OCI-LY3 (cell line): ENCODE measurements at regions not wholly inside any gene's neighbourhood (a gene's known extent, or its start where the extent isn't known, plus 50 kb on each side); places are given as distances from the start of the nearest gene placed in this dataset.
A peak's percentile ranks its signal among the peaks of the same experiment; 100 is the strongest.
"Not testable (repeated sequence)": the region's sequence is repeated elsewhere in the genome, so short reads cannot be mapped to it uniquely, and the experiment has no call there.

Experiments used
- H2AFZ ChIP-seq: fragments of 200-600, 300-600 bp; shearing (Covaris generic); 2 replicates; pipeline ENCODE4 v1.6.0; 2014; ENCODE audit warnings: antibody characterized with exemption, low read depth, low read length
- H3K27ac ChIP-seq: fragments of 200-600, 300-600 bp; sonication (generic); 2 replicates; pipeline ENCODE4 v1.5.1; 2014; ENCODE audit warnings: mild to moderate bottlenecking, low read length, moderate library complexity, mixed read lengths
- H3K27me3 ChIP-seq: fragments of 200-600, 300-600 bp; sonication (generic); 2 replicates; pipeline ENCODE4 v1.6.1; 2014; ENCODE audit warnings: low read depth, low read length, mixed read lengths
- H3K36me3 ChIP-seq: fragments of 200-600, 300-600 bp; sonication (generic); replicated peaks from 2 replicates; pipeline ENCODE3; 2014; ENCODE audit warnings: low read depth, low read length, mixed read lengths
- H3K4me1 ChIP-seq: fragments of 300-600, 200-600 bp; sonication (generic); 2 replicates; pipeline ENCODE4 v1.6.1; 2014; ENCODE audit warnings: low read length, mixed read lengths
- H3K4me2 ChIP-seq: fragments of 200-600, 300-600 bp; sonication (generic); 2 replicates; pipeline ENCODE4 v1.6.1; 2014; ENCODE audit warnings: low read length, mixed read lengths
- H3K4me3 ChIP-seq: fragments of 300-600, 200-600 bp; sonication (generic); 2 replicates; pipeline ENCODE4 v1.5.1; 2014; ENCODE audit warnings: antibody characterized with exemption, mild to moderate bottlenecking, low read length, moderate library complexity
- H3K79me2 ChIP-seq: fragments of 300-600, 200-600 bp; shearing (Covaris generic); 2 replicates; pipeline ENCODE4 v1.6.1; 2014; ENCODE audit warnings: mild to moderate bottlenecking, low read length, mixed read lengths
- H3K9ac ChIP-seq: fragments of 300-600, 200-600 bp; shearing (Covaris generic); 2 replicates; pipeline ENCODE4 v1.6.0; 2014; ENCODE audit warnings: mild to moderate bottlenecking, low read length, moderate library complexity
- H3K9me3 ChIP-seq: fragments of 200-600, 300-600 bp; shearing (Covaris generic); 2 replicates; pipeline ENCODE4 v1.6.1; 2014; ENCODE audit warnings: low read length, mixed read lengths; ENCODE audit not compliant: insufficient read depth
- H4K20me1 ChIP-seq: fragments of 200-600, 300-600 bp; sonication (generic); 2 replicates; pipeline ENCODE4 v1.6.1; 2016; ENCODE audit warnings: low read length, mixed read lengths; ENCODE audit not compliant: insufficient read depth

DNA sequence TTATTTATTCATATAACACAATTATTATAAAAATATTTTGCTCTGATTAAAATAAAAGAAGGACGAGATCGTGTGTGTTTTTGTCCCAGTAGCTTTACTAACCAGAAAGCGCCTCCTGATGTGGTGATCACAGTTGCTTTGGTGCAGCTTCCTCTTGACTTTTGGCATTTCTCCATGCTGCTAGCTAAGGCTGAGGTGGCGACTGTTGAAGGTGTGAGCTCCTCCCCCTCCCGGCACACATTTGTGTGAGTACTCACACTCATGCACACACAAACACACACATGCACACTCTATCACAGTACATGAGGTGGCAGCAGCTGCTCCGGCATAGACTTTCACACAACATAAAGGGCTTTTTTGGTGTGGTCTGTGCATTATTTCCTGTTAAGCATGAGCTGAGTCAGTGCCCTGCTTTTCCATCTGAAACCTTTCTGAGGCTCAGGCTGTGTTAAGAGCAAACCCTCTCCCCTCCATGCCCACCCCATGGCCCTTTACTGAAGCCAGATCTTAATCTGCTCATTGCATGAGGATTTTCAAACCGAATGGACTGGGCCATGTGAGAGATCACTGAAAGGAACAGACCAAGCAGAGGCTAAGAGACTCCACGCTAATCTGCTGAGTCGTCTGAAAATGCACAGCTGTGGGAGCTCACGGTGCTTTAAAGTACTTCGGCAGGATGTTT lies 53.3 kb downstream of the FOXD4L1 start:
- not testable (repeated sequence) for H3K4me1 ChIP-seq, H3K9ac ChIP-seq, H3K9me3 ChIP-seq, H3K27ac ChIP-seq, H4K20me1 ChIP-seq, H3K27me3 ChIP-seq, H3K79me2 ChIP-seq, H3K36me3 ChIP-seq, H2AFZ ChIP-seq
- Histone ChIP-seq H3K4me3 (peak overlapping the region; percentile 37; the same call in 1 of the 2 replicates), H3K4me2 (peak overlapping the region; percentile 17; the same call in 1 of the 2 replicates)

DNA sequence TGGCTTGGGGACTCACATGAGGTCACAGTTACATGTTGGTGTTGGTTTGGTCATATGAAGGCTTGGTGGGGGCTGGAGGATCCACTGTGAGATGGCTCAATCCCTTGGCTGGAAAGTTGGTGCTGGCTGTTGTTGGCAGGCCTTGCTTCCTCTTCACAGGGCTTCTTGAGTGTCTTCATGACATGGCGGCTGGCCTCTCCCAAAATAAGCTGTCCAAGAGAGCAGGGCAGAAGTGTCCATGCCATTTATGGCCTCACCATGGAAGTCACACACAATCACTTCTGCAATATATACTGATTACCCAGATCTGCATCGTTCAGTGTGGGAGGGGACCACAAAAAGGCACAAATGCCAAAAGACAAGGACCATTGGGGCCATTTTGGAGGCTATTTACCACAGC lies 61.4 kb downstream of the FOXD4L1 start:
- H3K36me3 ChIP-seq, H2AFZ ChIP-seq, H3K27me3 ChIP-seq, H3K9ac ChIP-seq, H4K20me1 ChIP-seq, H3K4me2 ChIP-seq, H3K4me1 ChIP-seq, H3K27ac ChIP-seq, H3K4me3 ChIP-seq, H3K79me2 ChIP-seq, H3K9me3 ChIP-seq: not testable (repeated sequence)

DNA sequence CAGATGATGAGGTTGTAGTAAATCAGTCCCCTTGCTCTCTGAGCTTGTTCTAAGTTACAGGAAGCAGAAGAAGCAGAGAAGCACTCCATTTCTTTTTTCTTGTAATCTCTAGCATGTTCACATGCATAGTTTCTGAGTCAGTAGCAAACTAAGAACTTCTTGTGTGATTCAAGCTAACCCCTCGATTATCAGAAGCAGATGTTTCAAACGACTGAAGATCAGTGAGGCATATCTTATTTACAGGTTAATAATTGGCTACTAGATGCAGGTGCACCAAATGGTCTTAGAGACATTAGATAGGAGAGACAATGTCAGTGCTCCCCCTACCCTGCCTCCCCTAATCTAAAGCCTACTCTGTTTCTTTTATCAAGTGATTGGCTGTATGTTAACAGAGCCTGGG lies 64.2 kb downstream of the FOXD4L1 start:
- not testable (repeated sequence) for H4K20me1 ChIP-seq, H3K4me2 ChIP-seq, H3K79me2 ChIP-seq, H3K27me3 ChIP-seq, H3K4me1 ChIP-seq, H2AFZ ChIP-seq, H3K27ac ChIP-seq, H3K9ac ChIP-seq, H3K4me3 ChIP-seq, H3K36me3 ChIP-seq, H3K9me3 ChIP-seq

DNA sequence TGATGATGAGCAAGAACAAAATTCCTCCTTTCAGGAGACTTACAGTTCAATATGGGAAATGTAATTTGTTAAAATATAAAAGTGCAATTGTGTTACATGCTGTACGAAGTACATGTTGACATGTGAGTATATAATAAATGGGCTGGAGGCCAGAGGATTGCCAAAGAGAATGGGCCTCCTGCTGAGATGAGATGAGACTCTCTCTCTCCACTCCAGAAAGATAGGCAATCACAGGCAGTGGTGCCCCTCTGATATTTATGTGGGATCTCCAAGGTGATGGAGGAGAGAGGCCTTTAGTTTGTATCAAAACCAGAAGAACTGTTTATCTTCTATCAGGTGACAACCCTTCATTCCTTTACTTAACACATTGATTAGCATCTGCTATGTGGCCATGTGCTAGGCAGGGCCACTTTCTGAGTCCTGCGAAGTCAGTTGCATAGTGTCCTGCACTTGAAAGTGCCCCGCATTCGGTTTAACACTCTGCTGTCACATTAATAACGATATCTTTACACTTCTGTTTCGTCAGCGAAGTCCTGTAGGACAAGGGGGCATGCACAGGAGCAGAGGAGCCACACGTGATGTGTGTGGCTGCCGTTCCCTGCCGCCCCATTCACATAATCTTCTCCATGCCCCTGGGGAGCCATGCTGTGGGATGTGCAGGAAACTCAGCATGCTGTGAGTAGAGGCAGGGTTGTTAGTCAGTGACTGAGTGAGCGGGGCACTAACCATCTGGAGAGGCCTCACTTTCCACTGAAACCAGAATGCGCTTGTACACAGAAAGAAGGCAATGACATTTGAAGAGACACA lies 60.2 kb upstream of the RABL2A start:
- H3K4me1 ChIP-seq, H4K20me1 ChIP-seq: not testable (repeated sequence)

DNA sequence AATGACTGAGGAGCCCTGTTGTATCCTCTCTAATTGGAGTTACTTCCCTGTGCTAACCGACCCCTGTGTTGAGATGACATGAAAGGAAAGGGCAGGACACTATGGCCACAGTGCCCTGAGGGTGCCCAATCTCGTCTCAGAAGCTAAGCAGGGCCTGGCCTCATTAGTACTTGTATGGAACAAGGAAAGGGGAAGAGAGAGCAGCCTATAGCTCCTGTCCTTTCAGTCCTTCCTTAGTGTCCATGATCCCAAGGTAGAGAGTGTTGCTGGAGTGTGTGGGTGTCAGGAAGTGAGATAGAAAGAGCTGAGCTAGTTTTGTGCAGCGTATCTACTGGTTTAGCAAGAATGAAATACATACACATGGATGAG lies 59.6 kb upstream of the RABL2A start:
- H3K36me3 ChIP-seq, H3K9me3 ChIP-seq, H3K4me2 ChIP-seq: not testable (repeated sequence)

More for the DNA sequence above, 60.2 kb upstream of the RABL2A start:
- H3K79me2 ChIP-seq, H3K9me3 ChIP-seq, H3K4me3 ChIP-seq, H3K27ac ChIP-seq, H3K27me3 ChIP-seq, H2AFZ ChIP-seq, H3K9ac ChIP-seq, H3K4me2 ChIP-seq, H3K36me3 ChIP-seq: not testable (repeated sequence)

DNA sequence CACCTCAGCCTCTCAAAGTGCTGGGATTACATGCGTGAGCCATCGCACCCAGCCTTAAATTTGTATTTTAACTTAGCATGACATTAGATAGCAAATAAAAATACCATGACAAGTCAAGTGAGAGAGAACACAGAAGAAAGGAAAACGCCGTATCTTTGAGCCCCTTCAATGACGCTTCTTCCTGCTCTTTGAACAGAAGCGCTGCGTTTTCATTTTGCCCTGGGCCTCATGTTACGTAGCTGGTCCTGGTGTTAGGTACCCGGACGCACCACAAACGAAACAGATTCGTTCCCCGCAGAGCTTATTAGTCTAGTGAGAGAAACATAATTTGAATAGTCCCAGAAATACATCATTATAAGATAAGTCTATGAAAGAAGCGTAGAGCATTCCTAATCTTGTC lies 58.8 kb upstream of the RABL2A start:
- H3K79me2 ChIP-seq, H3K9ac ChIP-seq, H3K27me3 ChIP-seq, H3K4me3 ChIP-seq, H3K4me1 ChIP-seq, H3K36me3 ChIP-seq, H2AFZ ChIP-seq, H3K27ac ChIP-seq, H3K4me2 ChIP-seq, H4K20me1 ChIP-seq, H3K9me3 ChIP-seq: not testable (repeated sequence)

More for the DNA sequence above, 59.6 kb upstream of the RABL2A start:
- H3K4me3 ChIP-seq, H4K20me1 ChIP-seq, H2AFZ ChIP-seq, H3K4me1 ChIP-seq, H3K79me2 ChIP-seq, H3K27me3 ChIP-seq, H3K27ac ChIP-seq, H3K9ac ChIP-seq: not testable (repeated sequence)

DNA sequence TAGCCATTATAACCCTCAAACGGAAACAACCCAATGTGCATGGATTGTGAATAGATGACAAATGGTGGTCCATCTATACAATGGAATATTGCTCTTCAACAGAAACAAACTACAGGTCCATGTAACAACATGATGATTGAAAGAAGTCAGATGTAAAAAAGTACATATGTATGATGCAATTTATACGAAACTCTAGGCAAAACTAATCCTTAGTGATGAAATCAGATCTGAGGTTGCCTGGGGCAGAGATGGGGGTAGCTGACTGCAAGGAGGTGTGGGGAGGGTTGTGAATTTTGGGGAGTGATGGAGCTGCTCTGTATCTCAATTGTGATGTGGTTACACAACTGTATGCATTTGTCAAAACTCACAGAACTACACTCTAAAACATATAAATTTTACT lies 57.0 kb upstream of the RABL2A start:
- not testable (repeated sequence) for H3K27me3 ChIP-seq, H3K36me3 ChIP-seq, H2AFZ ChIP-seq, H4K20me1 ChIP-seq, H3K9ac ChIP-seq, H3K27ac ChIP-seq, H3K4me2 ChIP-seq, H3K4me1 ChIP-seq, H3K4me3 ChIP-seq, H3K79me2 ChIP-seq, H3K9me3 ChIP-seq

DNA sequence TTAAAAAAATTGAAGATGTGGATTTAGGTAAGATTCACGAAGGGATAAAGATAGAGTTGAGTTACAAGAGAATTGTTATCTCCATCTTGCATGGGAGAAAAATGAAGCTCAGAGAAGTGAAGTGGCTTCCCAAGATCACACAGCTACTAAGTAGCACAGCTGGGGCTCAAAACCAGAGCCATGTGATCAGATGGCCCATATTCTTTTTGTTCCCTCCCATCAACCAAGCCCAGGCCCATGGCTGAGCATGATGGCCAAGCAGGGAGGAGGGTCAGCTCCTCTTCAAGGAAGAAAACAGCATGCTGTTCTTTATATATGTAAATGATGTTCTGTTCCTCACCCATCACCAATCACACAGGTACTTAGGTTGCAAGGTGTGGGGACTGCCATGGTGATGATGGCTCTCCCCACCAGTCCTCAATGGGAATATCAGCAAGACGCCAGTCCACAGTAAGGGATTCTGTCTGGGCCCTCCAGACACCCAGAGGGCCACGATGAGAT lies 56.5 kb upstream of the RABL2A start:
- H3K4me2 ChIP-seq, H2AFZ ChIP-seq, H3K36me3 ChIP-seq, H4K20me1 ChIP-seq, H3K79me2 ChIP-seq, H3K9me3 ChIP-seq, H3K27ac ChIP-seq, H3K4me1 ChIP-seq, H3K4me3 ChIP-seq, H3K27me3 ChIP-seq, H3K9ac ChIP-seq: not testable (repeated sequence)

DNA sequence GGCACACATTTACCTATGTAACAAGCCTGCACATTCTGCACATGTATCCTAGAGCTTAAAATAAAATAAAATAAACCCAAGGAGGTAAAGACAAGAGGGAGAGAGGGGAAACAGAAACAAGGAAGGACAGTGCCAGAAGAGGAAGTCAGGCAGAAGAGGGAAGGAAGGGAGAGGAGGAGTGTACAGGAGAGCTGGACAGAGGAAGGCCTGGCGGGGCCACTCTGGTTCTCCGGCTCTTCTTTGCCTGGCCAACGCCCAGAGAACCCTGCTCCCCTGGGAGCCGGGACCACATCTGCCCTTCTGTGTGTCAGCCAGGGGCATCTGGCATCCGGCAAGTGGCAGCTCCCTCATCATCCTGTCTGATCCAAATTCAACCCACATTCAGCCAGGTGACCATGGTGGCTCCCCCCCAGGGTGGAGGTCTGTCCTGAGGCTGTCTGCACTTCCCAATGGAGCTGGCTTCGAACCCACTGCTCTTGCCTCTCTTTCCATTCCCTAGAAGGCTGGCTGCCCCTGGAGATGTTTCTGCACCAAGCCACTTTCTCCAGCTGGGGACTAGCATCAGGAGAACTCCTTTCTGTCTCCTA lies 55.5 kb upstream of the RABL2A start:
- H2AFZ ChIP-seq, H3K79me2 ChIP-seq, H3K4me2 ChIP-seq, H3K27me3 ChIP-seq, H3K9me3 ChIP-seq, H3K9ac ChIP-seq, H3K4me1 ChIP-seq, H4K20me1 ChIP-seq, H3K36me3 ChIP-seq, H3K4me3 ChIP-seq, H3K27ac ChIP-seq: not testable (repeated sequence)
